B cell (primary cell): ENCODE measurements at regions not wholly inside any gene's neighbourhood (a gene's known extent, or its start where the extent isn't known, plus 50 kb on each side); places are given as distances from the start of the nearest gene placed in this dataset.

ENCODE experiments used
- ATAC-seq: fragments of 200-7000 bp; cut with Tn5 transposase; one replicate; pipeline ENCODE4 v1.10.0; 2021; ENCODE audit warnings: low read depth, mild to moderate bottlenecking, moderate number of reproducible peaks, moderate library complexity
- CTCF ChIA-PET: fragments of 350-600 bp; sonication (Branson Sonifier 250); formaldehyde crosslinking; loops from one replicate; lab custom pipeline; 2021; ENCODE audit warnings: antibody characterized with exemption, inconsistent platforms; lab: Charles Lee
- POLR2A ChIA-PET: fragments of 350-600 bp; sonication (Branson Sonifier 250); formaldehyde crosslinking; loops from one replicate; lab custom pipeline; 2021; ENCODE audit warnings: antibody characterized with exemption; lab: Charles Lee
- DNase-seq: peaks from one replicate; pipeline ENCODE4 v3.0.0; 2013
- H2AFZ ChIP-seq: 2 replicates; pipeline ENCODE4 v1.6.1; 2012; ENCODE audit warnings: mild to moderate bottlenecking, low read depth, low read length; ENCODE audit not compliant: insufficient read depth, poor library complexity, severe bottlenecking
- H3K27ac ChIP-seq, 2 donors: 1 replicate in 1 of 2; 2 replicates in 1 of 2; pipeline ENCODE4 v1.5.1; 2012 to 2013; ENCODE audit warnings: low read length in 2 of 2, mild to moderate bottlenecking in 2 of 2, moderate library complexity in 1 of 2
- H3K27me3 ChIP-seq, 4 experiments: fragments of 200-600 bp in 1 of 4; sonication (generic) in 1 of 4; replicated peaks in 1 of 4; 1 replicate in 2 of 4; 2 replicates in 2 of 4; pipeline versions ENCODE4 v1.6.1 to v1.7.0; 2013 to 2016; ENCODE audit warnings: low read length in 3 of 4, mild to moderate bottlenecking in 2 of 4, mixed read lengths in 1 of 4, moderate library complexity in 1 of 4; ENCODE audit not compliant: insufficient read depth in 4 of 4, control insufficient read depth in 3 of 4; ENCODE audit errors: control extremely low read depth in 1 of 4
- H3K36me3 ChIP-seq, 2 experiments: replicated peaks in 1 of 2; 1 replicate in 1 of 2; 2 replicates in 1 of 2; pipeline versions ENCODE4 v1.6.1 to v1.7.1; 2013; ENCODE audit warnings: low read length in 1 of 2; ENCODE audit not compliant: insufficient read depth in 2 of 2, control insufficient read depth in 1 of 2; ENCODE audit errors: control extremely low read depth in 1 of 2, extremely low read depth in 1 of 2
- H3K4me1 ChIP-seq, 2 donors: fragments of 200-600 bp in 1 of 2; sonication (generic) in 1 of 2; 1 replicate in 1 of 2; 2 replicates in 1 of 2; pipeline versions ENCODE4 v1.5.1 to v1.6.1; 2013 to 2017; ENCODE audit warnings: low read length in 2 of 2; ENCODE audit not compliant: control insufficient read depth in 2 of 2, insufficient read depth in 2 of 2
- H3K4me2 ChIP-seq: replicated peaks from 2 replicates; pipeline ENCODE3; 2012; ENCODE audit warnings: mild to moderate bottlenecking, low read depth, low read length; ENCODE audit not compliant: poor library complexity, severe bottlenecking
- H3K4me3 ChIP-seq, 5 experiments: fragments of 200-600 bp in 1 of 5; sonication (generic) in 1 of 5; 1 replicate in 3 of 5; 2 replicates in 2 of 5; pipeline versions ENCODE4 v1.5.1 to v1.7.0; 2011 to 2016; ENCODE audit warnings: low read length in 4 of 5, mild to moderate bottlenecking in 4 of 5, low read depth in 2 of 5, control low read depth in 1 of 5, moderate library complexity in 1 of 5; ENCODE audit not compliant: insufficient read depth in 1 of 5; ENCODE audit errors: control extremely low read depth in 1 of 5, extremely low read depth in 1 of 5
- H3K79me2 ChIP-seq: fragments of 200-600 bp; sonication (generic); one replicate; pipeline ENCODE4 v1.6.0; 2016; ENCODE audit warnings: low read length; ENCODE audit not compliant: control insufficient read depth, insufficient read depth
- H3K9ac ChIP-seq: fragments of 200-600 bp; sonication (generic); 2 replicates; pipeline ENCODE4 v1.6.1; 2017; ENCODE audit warnings: mild to moderate bottlenecking, low read length, moderate library complexity
- H3K9me3 ChIP-seq, 3 donors: one replicate each; pipeline versions ENCODE4 v1.6.1 to v1.7.1; 2013; ENCODE audit warnings: low read length in 2 of 3; ENCODE audit not compliant: control insufficient read depth in 2 of 3, insufficient read depth in 1 of 3; ENCODE audit errors: control extremely low read depth in 1 of 3
- H4K20me1 ChIP-seq: 2 replicates; pipeline ENCODE4 v1.6.0; 2012; ENCODE audit warnings: mild to moderate bottlenecking, low read length; ENCODE audit not compliant: insufficient read depth, control insufficient read depth, poor library complexity, severe bottlenecking
- H3K27ac Mint-ChIP-seq: one replicate; pipeline ENCODE4 v1.8.0; 2021; ENCODE audit warnings: mixed read lengths
- H3K27me3 Mint-ChIP-seq: one replicate; pipeline ENCODE4 v1.8.0; 2021; ENCODE audit warnings: mixed read lengths
- H3K4me1 Mint-ChIP-seq: one replicate; pipeline ENCODE4 v1.8.0; 2021; ENCODE audit warnings: mixed read lengths
- H3K4me3 Mint-ChIP-seq: one replicate; pipeline ENCODE4 v1.8.0; 2021; ENCODE audit warnings: mixed read lengths
- H3K9me3 Mint-ChIP-seq: one replicate; pipeline ENCODE4 v1.8.0; 2022; ENCODE audit warnings: mixed read lengths; ENCODE audit not compliant: insufficient read depth
- EZH2 ChIP-seq: IDR thresholded peaks from 2 replicates; pipeline ENCODE4 v1.6.1; 2012; ENCODE audit warnings: borderline replicate concordance, low read depth, mild to moderate bottlenecking, moderate library complexity, low read length; ENCODE audit not compliant: insufficient read depth, poor library complexity, severe bottlenecking
- WGBS: methylation state at CpG from one replicate; pipeline ENCODE4 v1.1.5; 2013; ENCODE audit warnings: missing lambda C conversion rate; ENCODE audit not compliant: insufficient coverage; 5-methylcytosine and 5-hydroxymethylcytosine counted together
- intact Hi-C: fragments of 100-400 bp; cut with micrococcal nuclease; formaldehyde crosslinking; loops from one replicate; pipeline ENCODE4 v1.10.0; 2022
- TF ChIP-seq, protein P1 (sequence below): fragments of 200-600 bp; IDR thresholded peaks from one replicate; pipeline ENCODE4 v1.8.0; 2022; ENCODE audit warnings: antibody characterized with exemption, mild to moderate bottlenecking

DNA sequence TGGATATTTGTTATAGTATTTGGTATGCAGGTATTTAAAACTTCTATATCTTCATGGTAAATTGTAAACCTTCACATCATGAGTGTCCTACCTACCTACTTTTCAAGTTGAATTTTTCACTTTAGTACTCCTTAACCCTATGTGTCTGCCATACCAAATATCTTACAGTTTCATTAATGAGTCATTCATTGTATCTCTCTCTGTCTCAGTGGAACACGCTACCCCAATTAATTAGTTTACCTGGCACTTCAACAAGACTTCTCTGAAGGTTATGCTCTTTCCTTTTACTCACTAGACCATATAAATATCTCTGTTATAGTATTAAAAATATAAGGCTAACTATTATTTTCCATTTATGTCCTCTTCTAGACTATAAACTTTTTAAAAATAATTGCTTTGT lies 123.9 kb upstream of the GJE1 start:
- H3K9ac ChIP-seq: no peak overlapping the region
- Mint-ChIP-seq H3K9me3 (no peaks in the 10 kb centered on the region), H3K4me1 (no peaks in the 10 kb centered on the region), H3K27ac (no peak overlapping the region), H3K27me3 (no peaks in the 10 kb centered on the region), H3K4me3 (no peak overlapping the region)
- ChIA-PET POLR2A (no interaction called here), CTCF (no interaction called here)
- H3K27ac ChIP-seq: no peak overlapping the region
- no peaks in the 10 kb centered on the region for H4K20me1 ChIP-seq
- H3K4me2 ChIP-seq: no peak overlapping the region
- no peaks in the 10 kb centered on the region for H3K27me3 ChIP-seq
- intact Hi-C loops: no loop called here
- WGBS: no CpG with 5 or more reads among the region's 1 CpG
- DNase-seq (no peak), ATAC-seq (no peak)
- no peaks in the 10 kb centered on the region for H3K9me3 ChIP-seq
- no peaks in the 10 kb centered on the region for H3K36me3 ChIP-seq
- H3K79me2 ChIP-seq: no peaks in the 10 kb centered on the region
- no peaks in the 10 kb centered on the region for H3K4me1 ChIP-seq
- H2AFZ ChIP-seq: no peak overlapping the region
- no peak overlapping the region for H3K4me3 ChIP-seq
- TF ChIP-seq, protein P1, sequence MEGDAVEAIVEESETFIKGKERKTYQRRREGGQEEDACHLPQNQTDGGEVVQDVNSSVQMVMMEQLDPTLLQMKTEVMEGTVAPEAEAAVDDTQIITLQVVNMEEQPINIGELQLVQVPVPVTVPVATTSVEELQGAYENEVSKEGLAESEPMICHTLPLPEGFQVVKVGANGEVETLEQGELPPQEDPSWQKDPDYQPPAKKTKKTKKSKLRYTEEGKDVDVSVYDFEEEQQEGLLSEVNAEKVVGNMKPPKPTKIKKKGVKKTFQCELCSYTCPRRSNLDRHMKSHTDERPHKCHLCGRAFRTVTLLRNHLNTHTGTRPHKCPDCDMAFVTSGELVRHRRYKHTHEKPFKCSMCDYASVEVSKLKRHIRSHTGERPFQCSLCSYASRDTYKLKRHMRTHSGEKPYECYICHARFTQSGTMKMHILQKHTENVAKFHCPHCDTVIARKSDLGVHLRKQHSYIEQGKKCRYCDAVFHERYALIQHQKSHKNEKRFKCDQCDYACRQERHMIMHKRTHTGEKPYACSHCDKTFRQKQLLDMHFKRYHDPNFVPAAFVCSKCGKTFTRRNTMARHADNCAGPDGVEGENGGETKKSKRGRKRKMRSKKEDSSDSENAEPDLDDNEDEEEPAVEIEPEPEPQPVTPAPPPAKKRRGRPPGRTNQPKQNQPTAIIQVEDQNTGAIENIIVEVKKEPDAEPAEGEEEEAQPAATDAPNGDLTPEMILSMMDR: no peak
- TF ChIP-seq EZH2: no peak

DNA sequence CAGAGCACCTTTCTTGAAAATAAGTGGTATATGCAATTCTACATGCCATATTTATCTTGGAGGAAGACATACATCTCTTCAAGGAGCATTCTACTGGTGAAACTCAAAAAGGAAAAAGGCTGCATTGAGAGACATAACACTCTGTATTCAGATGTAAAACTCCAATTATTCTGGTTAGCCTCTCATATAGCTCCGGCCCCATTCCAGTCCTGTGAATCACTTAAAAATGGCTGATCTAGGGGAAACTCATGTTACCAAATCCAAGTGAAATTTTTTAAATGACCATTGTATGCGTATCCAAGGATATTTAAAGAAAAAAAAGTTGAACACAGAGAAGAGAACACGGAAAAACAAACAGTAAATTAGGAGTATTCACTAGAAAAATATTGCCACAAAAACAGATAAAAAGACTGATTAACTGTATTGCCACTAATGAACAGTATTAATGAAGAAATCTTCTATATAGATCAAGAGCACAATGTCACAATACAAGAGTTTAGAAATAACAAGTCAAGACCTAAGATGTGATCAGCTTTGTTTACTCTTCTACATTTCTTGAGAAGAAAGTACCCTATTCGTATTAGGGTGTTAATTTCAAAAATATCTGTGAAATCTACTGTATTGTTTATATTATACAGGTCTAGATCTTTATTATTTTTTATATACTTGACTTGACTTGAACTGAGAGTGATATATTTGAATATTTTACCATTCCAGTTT lies 124.5 kb upstream of the GJE1 start:
- no CpG with 5 or more reads among the region's 4 CpGs for WGBS
- TF ChIP-seq, protein P1: no peak
- TF ChIP-seq EZH2: no peak
- no peaks in the 10 kb centered on the region for H3K4me1 ChIP-seq
- H3K27me3 ChIP-seq: no peaks in the 10 kb centered on the region
- no peak overlapping the region for H3K4me3 Mint-ChIP-seq
- intact Hi-C loops: no loop called here
- no peaks in the 10 kb centered on the region for H3K27me3 Mint-ChIP-seq
- CTCF ChIA-PET: no interaction called here
- H2AFZ ChIP-seq: no peak overlapping the region
- H3K79me2 ChIP-seq: no peaks in the 10 kb centered on the region
- H3K9me3 ChIP-seq: no peaks in the 10 kb centered on the region
- no peaks in the 10 kb centered on the region for H3K9me3 Mint-ChIP-seq
- no peak overlapping the region for H3K27ac Mint-ChIP-seq
- POLR2A ChIA-PET: no interaction called here
- DNase-seq (no peak), ATAC-seq (no peak)
- H3K4me3 ChIP-seq: no peak overlapping the region
- no peaks in the 10 kb centered on the region for H3K36me3 ChIP-seq
- no peak overlapping the region for H3K4me2 ChIP-seq
- H3K27ac ChIP-seq: no peak overlapping the region
- H3K9ac ChIP-seq: no peak overlapping the region
- H4K20me1 ChIP-seq: no peaks in the 10 kb centered on the region
- H3K4me1 Mint-ChIP-seq: no peaks in the 10 kb centered on the region
